Nephron progenitor cell (in vitro differentiated cells): ENCODE measurements at regions not wholly inside any gene's neighbourhood (a gene's known extent, or its start where the extent isn't known, plus 50 kb on each side); places are given as distances from the start of the nearest gene placed in this dataset.

Source experiments
- DNase-seq: peaks from one replicate; pipeline ENCODE4 v3.0.0; 2021
- H3K27ac Mint-ChIP-seq: 2 replicates; pipeline ENCODE4 v1.8.0; 2021; ENCODE audit warnings: mild to moderate bottlenecking, moderate library complexity, mixed read lengths
- H3K27me3 Mint-ChIP-seq: 2 replicates; pipeline ENCODE4 v1.8.0; 2021; ENCODE audit warnings: mild to moderate bottlenecking, low read depth, mixed read lengths; ENCODE audit not compliant: poor library complexity
- H3K36me3 Mint-ChIP-seq: 2 replicates; pipeline ENCODE4 v1.8.0; 2021; ENCODE audit warnings: low read depth, mixed read lengths
- H3K4me1 Mint-ChIP-seq: 2 replicates; pipeline ENCODE4 v1.8.0; 2021; ENCODE audit warnings: mixed read lengths
- H3K4me3 Mint-ChIP-seq: 2 replicates; pipeline ENCODE4 v1.8.0; 2021; ENCODE audit warnings: mild to moderate bottlenecking, moderate library complexity, mixed read lengths
- H3K9me3 Mint-ChIP-seq: 2 replicates; pipeline ENCODE4 v1.8.0; 2021; ENCODE audit warnings: mild to moderate bottlenecking, moderate library complexity, mixed read lengths
- TF ChIP-seq, protein P1 (sequence below): fragments of 200-600 bp; sonication (generic); IDR thresholded peaks from 2 replicates; pipeline ENCODE4 v1.5.0; 2021; ENCODE audit warnings: antibody characterized with exemption

DNA sequence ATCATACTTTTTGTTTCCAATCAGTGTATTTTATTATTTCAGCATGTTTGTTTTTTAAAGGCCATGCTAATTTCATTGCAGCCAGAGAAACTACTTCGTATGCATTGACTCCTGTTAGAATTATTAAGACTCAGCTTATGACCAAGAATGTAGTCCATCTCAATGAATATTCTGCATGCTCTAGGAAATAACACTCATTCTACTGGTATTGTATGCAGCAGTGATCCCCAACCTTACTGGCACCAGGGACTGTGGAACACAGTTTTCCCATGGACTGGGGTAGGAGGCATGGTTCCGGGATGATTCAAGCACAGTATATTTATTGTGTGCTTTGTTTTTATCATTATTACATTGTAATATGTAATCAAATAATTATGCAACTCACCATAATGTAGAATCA is 356.9 kb downstream of the DSEL start:
- TF ChIP-seq, protein P1, sequence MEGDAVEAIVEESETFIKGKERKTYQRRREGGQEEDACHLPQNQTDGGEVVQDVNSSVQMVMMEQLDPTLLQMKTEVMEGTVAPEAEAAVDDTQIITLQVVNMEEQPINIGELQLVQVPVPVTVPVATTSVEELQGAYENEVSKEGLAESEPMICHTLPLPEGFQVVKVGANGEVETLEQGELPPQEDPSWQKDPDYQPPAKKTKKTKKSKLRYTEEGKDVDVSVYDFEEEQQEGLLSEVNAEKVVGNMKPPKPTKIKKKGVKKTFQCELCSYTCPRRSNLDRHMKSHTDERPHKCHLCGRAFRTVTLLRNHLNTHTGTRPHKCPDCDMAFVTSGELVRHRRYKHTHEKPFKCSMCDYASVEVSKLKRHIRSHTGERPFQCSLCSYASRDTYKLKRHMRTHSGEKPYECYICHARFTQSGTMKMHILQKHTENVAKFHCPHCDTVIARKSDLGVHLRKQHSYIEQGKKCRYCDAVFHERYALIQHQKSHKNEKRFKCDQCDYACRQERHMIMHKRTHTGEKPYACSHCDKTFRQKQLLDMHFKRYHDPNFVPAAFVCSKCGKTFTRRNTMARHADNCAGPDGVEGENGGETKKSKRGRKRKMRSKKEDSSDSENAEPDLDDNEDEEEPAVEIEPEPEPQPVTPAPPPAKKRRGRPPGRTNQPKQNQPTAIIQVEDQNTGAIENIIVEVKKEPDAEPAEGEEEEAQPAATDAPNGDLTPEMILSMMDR: no peak
- Mint-ChIP-seq H3K27ac (no peak overlapping the region), H3K9me3 (no peaks in the 10 kb centered on the region), H3K27me3 (no peaks in the 10 kb centered on the region), H3K4me3 (no peak overlapping the region), H3K4me1 (no peaks in the 10 kb centered on the region), H3K36me3 (no peaks in the 10 kb centered on the region)
- DNase-seq: no peak

DNA sequence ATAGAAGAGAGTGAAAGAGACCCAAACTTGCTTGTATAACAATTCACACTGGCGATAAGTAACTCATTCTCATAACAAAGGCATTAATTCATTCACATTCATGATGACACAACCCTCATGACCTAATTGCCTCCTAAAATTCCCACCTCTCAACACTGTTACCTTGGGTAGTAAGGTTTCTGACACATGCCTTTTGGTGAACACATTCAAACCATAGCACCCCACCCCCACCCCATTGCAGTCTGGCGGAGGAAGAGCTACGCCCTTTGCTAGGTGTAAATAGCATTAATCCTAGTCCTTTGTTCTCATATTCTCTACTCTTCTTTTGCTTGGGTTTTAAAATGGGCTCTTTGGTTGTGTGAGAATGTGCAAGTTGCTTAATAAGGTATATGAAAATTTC is 361.5 kb downstream of the DSEL start:
- no peaks in the 10 kb centered on the region for H3K4me1 Mint-ChIP-seq
- TF ChIP-seq, protein P1: no peak
- H3K9me3 Mint-ChIP-seq: no peaks in the 10 kb centered on the region
- no peak overlapping the region for H3K4me3 Mint-ChIP-seq
- no peaks in the 10 kb centered on the region for H3K27me3 Mint-ChIP-seq
- DNase-seq: no peak
- H3K27ac Mint-ChIP-seq: no peak overlapping the region
- H3K36me3 Mint-ChIP-seq: no peaks in the 10 kb centered on the region

DNA sequence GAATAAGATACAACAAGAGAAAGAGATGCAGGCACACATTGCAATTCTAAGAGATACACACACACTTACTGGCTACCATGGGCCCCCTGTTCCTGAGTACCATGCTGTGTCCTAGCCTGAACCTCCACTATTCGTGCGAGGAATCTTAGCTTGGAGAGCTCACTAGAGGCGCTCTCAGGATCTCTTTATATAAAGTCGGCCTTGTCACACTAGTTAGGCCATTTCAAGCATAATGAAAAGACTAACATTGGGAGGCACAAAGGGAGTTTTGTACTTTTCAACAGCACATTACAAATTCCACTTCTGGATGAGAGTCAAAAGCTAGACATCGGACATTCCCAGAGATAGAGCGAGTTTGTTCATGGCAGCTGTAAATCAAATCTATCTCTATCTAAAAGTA is 365.2 kb downstream of the DSEL start:
- Mint-ChIP-seq H3K4me3 (no peak overlapping the region), H3K9me3 (no peaks in the 10 kb centered on the region), H3K4me1 (no peaks in the 10 kb centered on the region), H3K27me3 (no peaks in the 10 kb centered on the region), H3K36me3 (no peaks in the 10 kb centered on the region), H3K27ac (no peak overlapping the region)
- TF ChIP-seq, protein P1: no peak
- DNase-seq: no peak

DNA sequence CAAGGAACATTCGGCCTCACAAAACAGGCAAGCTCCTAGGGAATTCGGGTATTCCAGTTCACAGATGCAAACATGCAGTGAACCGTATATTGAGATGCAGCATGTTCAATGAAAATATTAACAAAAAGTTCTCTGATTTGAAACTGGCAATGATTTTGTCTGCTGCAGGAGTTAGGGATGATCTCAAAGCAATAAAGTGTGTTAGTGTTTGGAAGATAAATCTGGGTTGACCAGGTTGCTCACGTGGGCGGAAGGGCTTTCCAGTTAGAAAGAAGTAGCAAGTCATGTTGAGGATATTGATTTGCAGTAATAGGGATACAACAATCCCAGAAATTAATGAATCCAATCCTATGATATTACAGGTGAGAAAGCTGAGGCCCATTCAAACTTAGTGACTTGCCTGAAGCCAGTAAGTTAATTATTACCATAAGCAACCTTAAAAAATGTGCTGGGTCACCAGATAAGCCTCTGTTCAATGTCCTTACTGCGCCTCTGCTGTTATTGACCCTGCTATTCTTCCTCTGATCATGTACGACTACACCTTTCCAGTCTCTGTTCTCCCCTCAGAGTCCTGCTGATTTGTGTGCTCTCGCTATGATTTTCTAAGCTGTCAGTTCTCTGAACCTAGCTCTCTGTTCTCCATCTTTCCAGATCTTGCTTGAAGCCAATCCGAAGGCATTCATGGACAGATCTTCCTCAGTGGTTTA is 370.8 kb downstream of the DSEL start:
- Mint-ChIP-seq H3K9me3 (no peaks in the 10 kb centered on the region), H3K4me1 (no peaks in the 10 kb centered on the region), H3K27me3 (no peaks in the 10 kb centered on the region), H3K4me3 (no peak overlapping the region), H3K36me3 (no peaks in the 10 kb centered on the region), H3K27ac (no peak overlapping the region)
- DNase-seq: no peak
- TF ChIP-seq, protein P1: no peak

DNA sequence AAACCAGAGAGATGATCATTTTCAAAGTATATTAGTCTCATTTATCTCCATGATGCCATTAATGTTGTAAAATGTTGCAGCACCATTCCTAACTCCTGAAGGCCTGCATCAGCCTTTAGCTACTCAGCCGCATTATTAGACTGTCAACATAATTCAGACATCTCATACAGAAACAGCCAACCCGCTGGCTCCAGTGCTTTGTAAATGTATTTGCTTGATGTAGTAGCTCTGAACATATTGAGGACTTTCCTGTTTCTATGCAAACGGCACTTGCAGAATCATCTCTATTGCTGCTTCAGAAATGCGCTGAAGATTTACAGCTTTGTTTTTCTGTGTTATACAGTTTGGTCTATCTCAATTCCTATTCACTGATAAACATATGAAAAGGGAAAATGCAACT is 372.2 kb downstream of the DSEL start:
- H3K4me3 Mint-ChIP-seq: no peak overlapping the region
- no peaks in the 10 kb centered on the region for H3K27me3 Mint-ChIP-seq
- TF ChIP-seq, protein P1: no peak
- no peak overlapping the region for H3K27ac Mint-ChIP-seq
- DNase-seq: no peak
- no peaks in the 10 kb centered on the region for H3K9me3 Mint-ChIP-seq
- no peaks in the 10 kb centered on the region for H3K36me3 Mint-ChIP-seq
- H3K4me1 Mint-ChIP-seq: no peaks in the 10 kb centered on the region

DNA sequence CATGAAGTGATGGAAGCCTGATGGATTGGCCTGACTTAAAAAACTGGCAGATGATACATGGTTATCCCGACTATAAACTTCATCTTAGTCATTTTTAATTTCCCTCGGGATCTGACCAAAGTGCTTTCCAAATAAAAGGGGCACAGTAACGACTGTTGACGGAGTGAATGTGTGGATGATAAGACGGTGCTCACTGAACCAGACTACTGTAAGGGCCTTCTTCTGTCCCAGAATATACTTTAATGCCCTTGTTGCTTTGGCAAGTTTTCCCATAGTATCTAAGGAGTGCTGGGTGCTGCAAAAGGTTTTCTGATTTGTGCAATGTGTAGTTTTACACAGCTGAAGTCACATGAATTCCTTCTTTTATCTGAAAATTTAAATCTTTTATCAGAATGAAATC is 373.5 kb downstream of the DSEL start:
- Mint-ChIP-seq H3K9me3 (no peaks in the 10 kb centered on the region), H3K27ac (no peak overlapping the region), H3K36me3 (no peaks in the 10 kb centered on the region), H3K4me1 (no peaks in the 10 kb centered on the region), H3K27me3 (no peaks in the 10 kb centered on the region), H3K4me3 (no peak overlapping the region)
- no peak for DNase-seq
- TF ChIP-seq, protein P1: no peak
